Colonic mucosa (tissue), 4 donors: ENCODE measurements at regions not wholly inside any gene's neighbourhood (a gene's known extent, or its start where the extent isn't known, plus 50 kb on each side); places are given as distances from the start of the nearest gene placed in this dataset.

Experiments
- DNase-seq: peaks from one replicate; pipeline ENCODE4 v3.0.0-alpha.2; 2020
- H3K27ac ChIP-seq: fragments of 200-600 bp; one replicate; pipeline ENCODE4 v1.8.0; 2021
- H3K27me3 ChIP-seq: fragments of 200-600 bp; one replicate; pipeline ENCODE4 v1.8.0; 2021
- H3K36me3 ChIP-seq: fragments of 200-600 bp; one replicate; pipeline ENCODE4 v1.8.0; 2021
- H3K4me1 ChIP-seq: fragments of 200-600 bp; one replicate; pipeline ENCODE4 v1.8.0; 2021; ENCODE audit warnings: mild to moderate bottlenecking
- H3K4me3 ChIP-seq: fragments of 200-600 bp; one replicate; pipeline ENCODE4 v1.8.0; 2021
- H3K9ac ChIP-seq, 2 donors: one replicate each; pipeline ENCODE4 v1.7.0; 2013; ENCODE audit warnings: control low read depth in 2 of 2, low read depth in 2 of 2, low read length in 2 of 2
- H3K9me3 ChIP-seq: fragments of 200-600 bp; one replicate; pipeline ENCODE4 v1.8.0; 2021
- CTCF ChIP-seq: fragments of 200-600 bp; IDR thresholded peaks from one replicate; pipeline ENCODE4 v1.8.0; 2022; ENCODE audit warnings: antibody characterized with exemption, mild to moderate bottlenecking
- intact Hi-C: fragments of 100-400 bp; cut with DNase I; formaldehyde crosslinking; loops from one replicate; pipeline ENCODE4 v1.14.1; 2022
- donor health status: healthy.
- donor health status: DM: no; HTN: no; CAD: no.
- donor health status: DM: no; HTN: no; CAD: no.

DNA sequence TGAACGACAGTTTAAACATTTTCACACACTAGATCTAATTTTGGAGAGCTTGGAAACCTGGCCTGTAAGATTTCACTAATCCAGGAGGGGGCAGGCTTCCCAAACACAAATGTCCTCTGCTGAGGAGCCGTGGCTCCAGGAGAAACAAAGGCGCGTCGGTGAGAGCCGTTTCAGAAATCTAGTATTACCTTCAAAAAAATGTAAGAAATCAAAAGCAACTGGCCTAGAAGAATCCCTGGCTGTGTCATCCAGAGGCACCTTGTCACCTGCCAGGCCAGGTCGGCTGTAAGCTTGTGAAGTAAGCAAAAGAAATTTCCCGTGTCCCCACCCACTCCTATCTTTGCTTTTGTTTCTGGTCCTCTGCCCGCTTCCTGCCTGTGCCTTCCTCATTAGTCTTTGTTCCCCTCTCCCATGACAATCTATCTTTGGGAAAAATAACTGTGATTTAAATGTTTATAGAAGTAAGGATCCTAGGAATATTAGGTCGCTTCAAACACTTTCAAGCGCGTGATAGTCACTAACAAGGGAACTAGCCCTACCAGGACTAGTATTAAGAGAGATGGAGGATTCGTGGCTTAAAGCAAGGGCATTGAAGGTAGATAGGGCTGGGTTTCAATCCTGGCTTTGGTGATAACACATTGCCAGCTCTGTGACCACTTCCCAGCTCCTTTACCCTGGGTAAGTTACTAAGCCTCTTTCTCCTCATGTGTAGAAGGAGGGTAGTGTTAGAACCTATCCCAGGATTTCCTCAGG lies 99.5 kb upstream of the STK39 start:
- intact Hi-C loops: loop anchor here (5.0 kb wide), 3 partner anchors 340 to 575 kb away; no protein-coding TSS in a partner anchor
- Histone ChIP-seq H3K4me3 (peak overlapping the region; percentile 32), H3K9me3 (no peaks in the 10 kb centered on the region), H3K27me3 (no peaks in the 10 kb centered on the region), H3K4me1 (no peaks in the 10 kb centered on the region), H3K36me3 (no peaks in the 10 kb centered on the region), H3K27ac (peak overlapping the region; percentile 26), H3K9ac (peak overlapping the region; percentile 69 to 79)
- TF ChIP-seq CTCF: peak; percentile 75
- DNase-seq: peak; percentile 81

DNA sequence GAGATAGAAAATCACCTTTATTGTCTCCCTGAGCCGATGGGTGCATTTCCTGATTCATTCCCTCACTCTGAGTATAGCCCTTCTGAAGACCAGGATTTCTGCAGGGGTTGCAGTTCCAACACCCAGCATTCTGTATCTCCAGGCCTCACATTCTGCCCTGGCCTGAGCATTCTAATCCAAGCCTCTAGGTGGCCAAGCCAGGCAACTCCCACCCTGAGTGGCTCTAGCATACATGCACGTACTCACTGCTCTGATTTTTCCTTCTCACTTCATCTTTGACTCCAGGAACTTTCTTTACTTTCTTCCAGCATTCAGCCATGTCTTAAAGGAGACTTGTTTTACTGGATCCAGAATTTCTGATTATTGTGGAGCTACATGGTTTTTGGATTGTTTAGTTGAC lies 100.7 kb upstream of the STK39 start:
- Histone ChIP-seq H3K9ac (no peak overlapping the region), H3K9me3 (no peaks in the 10 kb centered on the region), H3K36me3 (no peaks in the 10 kb centered on the region), H3K4me1 (no peaks in the 10 kb centered on the region), H3K27ac (no peak overlapping the region), H3K4me3 (no peak overlapping the region), H3K27me3 (no peaks in the 10 kb centered on the region)
- intact Hi-C loops: loop anchor here (5.0 kb wide), 3 partner anchors 339 to 574 kb away; no protein-coding TSS in a partner anchor
- peak; percentile 46 for DNase-seq
- peak; percentile 49 for TF ChIP-seq CTCF

GRCh38 chr2:168350380-168350779 lies 103.0 kb upstream of the STK39 start:
- H3K9ac ChIP-seq: no peak overlapping the region
- no peak overlapping the region for H3K4me3 ChIP-seq
- intact Hi-C loops: no loop called here
- no peaks in the 10 kb centered on the region for H3K9me3 ChIP-seq
- no peaks in the 10 kb centered on the region for H3K4me1 ChIP-seq
- H3K27ac ChIP-seq: peak overlapping the region; percentile 24
- H3K27me3 ChIP-seq: no peaks in the 10 kb centered on the region
- no peak for TF ChIP-seq CTCF
- H3K36me3 ChIP-seq: no peaks in the 10 kb centered on the region
- peak; percentile 51 for DNase-seq

DNA sequence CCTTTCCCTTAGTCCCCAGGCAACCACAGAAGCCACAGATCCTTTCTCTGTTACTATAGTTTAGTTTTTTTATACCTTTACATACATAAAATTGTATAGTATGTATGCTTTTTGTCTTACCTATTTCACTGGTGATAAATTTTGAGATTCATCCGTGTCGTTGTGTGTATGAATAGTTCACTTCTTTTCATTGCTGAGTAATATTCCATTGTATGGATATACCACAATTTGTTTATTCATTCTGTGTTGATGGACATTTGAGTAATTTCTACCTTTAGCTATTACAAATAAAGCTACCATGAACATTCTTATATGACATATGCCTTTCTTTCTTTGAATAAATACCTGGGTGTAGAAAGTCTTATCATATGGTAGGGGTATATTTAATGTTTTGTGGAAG lies 102.8 kb upstream of the CERS6 start:
- Histone ChIP-seq H3K4me3 (no peak overlapping the region), H3K9ac (no peak overlapping the region), H3K36me3 (no peaks in the 10 kb centered on the region), H3K27me3 (no peaks in the 10 kb centered on the region), H3K4me1 (no peaks in the 10 kb centered on the region), H3K27ac (no peak overlapping the region), H3K9me3 (no peaks in the 10 kb centered on the region)
- intact Hi-C loops: no loop called here
- TF ChIP-seq CTCF: no peak
- DNase-seq: no peak

DNA sequence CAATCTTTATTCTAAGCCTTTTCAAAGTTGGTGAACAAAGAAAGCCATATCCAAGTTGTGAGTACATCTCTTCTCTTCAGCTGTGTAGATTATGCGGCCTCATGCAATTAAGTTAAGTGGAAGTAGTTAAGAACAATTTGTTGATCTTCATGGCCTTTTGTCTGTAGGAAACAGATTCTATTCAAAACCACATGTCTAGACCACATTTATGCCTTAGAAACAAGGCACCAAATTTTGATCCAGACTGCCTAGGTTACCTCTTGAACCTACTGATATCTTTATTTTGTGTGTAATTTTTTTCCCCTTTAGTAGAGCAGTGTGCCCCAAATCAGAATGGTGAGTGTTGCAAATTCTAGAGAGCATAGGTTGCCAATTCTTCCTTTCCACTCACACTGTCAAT lies 101.6 kb upstream of the CERS6 start:
- H3K27ac ChIP-seq: no peak overlapping the region
- no peak for DNase-seq
- no peak for TF ChIP-seq CTCF
- intact Hi-C loops: no loop called here
- no peaks in the 10 kb centered on the region for H3K4me1 ChIP-seq
- no peak overlapping the region for H3K9ac ChIP-seq
- H3K36me3 ChIP-seq: no peaks in the 10 kb centered on the region
- no peaks in the 10 kb centered on the region for H3K9me3 ChIP-seq
- H3K4me3 ChIP-seq: no peak overlapping the region
- H3K27me3 ChIP-seq: no peaks in the 10 kb centered on the region
